ENCODE measurements at regions not wholly inside any gene's neighbourhood (a gene's known extent, or its start where the extent isn't known, plus 50 kb on each side); places are given as distances from the start of the nearest gene placed in this dataset.

DNA sequence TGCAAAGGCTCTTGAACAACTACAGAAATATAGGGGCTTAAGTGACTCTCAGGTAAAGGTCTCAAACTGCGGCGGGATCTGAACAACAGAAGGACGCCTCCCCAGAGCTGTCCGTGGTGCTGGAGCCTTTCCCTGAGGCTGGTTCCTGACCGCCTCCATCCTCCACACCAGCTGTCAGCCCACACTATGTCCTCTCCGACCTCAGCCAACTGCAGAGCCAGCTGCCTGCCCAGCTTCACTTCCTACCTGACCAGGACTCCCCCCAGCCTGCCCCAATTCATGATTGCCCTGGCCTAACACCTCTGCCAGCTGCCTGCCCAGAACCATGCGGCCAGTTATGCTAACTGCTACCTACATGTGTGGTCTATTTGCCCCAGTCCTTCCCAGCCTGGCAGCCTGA lies 63.6 kb upstream of the ZC3H12A start:
- TF ChIP-seq, protein P1, sequence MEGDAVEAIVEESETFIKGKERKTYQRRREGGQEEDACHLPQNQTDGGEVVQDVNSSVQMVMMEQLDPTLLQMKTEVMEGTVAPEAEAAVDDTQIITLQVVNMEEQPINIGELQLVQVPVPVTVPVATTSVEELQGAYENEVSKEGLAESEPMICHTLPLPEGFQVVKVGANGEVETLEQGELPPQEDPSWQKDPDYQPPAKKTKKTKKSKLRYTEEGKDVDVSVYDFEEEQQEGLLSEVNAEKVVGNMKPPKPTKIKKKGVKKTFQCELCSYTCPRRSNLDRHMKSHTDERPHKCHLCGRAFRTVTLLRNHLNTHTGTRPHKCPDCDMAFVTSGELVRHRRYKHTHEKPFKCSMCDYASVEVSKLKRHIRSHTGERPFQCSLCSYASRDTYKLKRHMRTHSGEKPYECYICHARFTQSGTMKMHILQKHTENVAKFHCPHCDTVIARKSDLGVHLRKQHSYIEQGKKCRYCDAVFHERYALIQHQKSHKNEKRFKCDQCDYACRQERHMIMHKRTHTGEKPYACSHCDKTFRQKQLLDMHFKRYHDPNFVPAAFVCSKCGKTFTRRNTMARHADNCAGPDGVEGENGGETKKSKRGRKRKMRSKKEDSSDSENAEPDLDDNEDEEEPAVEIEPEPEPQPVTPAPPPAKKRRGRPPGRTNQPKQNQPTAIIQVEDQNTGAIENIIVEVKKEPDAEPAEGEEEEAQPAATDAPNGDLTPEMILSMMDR (conservative IDR thresholded peaks at IDR 0.05): no peak
- no peak for TF ChIP-seq ZFX (IDR thresholded peaks at IDR 0.05)
